ENCODE measurements at regions not wholly inside any gene's neighbourhood (a gene's known extent, or its start where the extent isn't known, plus 50 kb on each side); places are given as distances from the start of the nearest gene placed in this dataset.
"Not testable (repeated sequence)": the region's sequence is repeated elsewhere in the genome, so short reads cannot be mapped to it uniquely, and the experiment has no call there.

- Histone ChIP-seq H3K27ac (ENCODE audit: low read depth, low read length) (no peak overlapping the region), H3K4me3 (ENCODE audit: insufficient read depth, low read length) (no peak overlapping the region), H3K36me3 (ENCODE audit: insufficient read depth, low read length) (no peaks in the 10 kb centered on the region), H3K4me2 (ENCODE audit: insufficient read depth, low read length) (no peak overlapping the region), H3K4me1 (ENCODE audit: insufficient read depth, low read length) (no peaks in the 10 kb centered on the region), H2AFZ (ENCODE audit: low read length) (no peak overlapping the region), H3K9me3 (ENCODE audit: low read depth, low read length) (no peaks in the 10 kb centered on the region), H3K27me3 (ENCODE audit: insufficient read depth, low read length) (no peaks in the 10 kb centered on the region), H4K20me1 (ENCODE audit: insufficient read depth, low read length) (no peaks in the 10 kb centered on the region), H3K79me2 (ENCODE audit: insufficient read depth, low read length) (no peaks in the 10 kb centered on the region)
- no peak for DNase-seq (ENCODE audit: insufficient read length, low spot score, missing footprints)
- TF ChIP-seq CTCF (IDR thresholded peaks at IDR 0.05; ENCODE audit: extremely low read depth, low read depth, low read length) = no peak
Observed at GRCh38 chr5:127153521-127153920, 80.2 kb upstream of the C5orf63 start.

DNA sequence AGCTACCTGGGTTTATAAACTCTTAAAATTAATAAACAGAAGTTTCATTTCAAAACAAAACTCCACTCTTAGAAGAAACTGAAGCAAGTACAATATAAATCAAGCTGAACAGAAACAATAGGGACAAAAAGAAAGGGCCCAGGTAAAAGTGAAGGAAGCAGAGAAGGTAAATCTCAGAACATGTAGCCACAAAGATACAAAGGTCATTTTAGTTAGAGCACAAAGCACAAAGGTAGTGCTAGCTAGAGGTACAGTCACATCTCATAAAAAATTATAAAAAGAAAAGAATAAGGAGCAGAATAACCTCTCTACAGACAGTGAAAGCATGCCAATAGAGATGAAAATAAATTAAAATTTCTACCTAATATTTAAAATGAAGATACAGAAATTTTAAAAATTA lies 90.4 kb upstream of the C5orf63 start:
- H3K79me2 ChIP-seq (ENCODE audit: insufficient read depth, low read length) = no peaks in the 10 kb centered on the region
- H3K4me2 ChIP-seq (ENCODE audit: insufficient read depth, low read length) = no peak overlapping the region
- DNase-seq (ENCODE audit: insufficient read length, low spot score, missing footprints) = no peak
- no peak overlapping the region for H3K4me3 ChIP-seq (ENCODE audit: insufficient read depth, low read length)
- no peaks in the 10 kb centered on the region for H3K9me3 ChIP-seq (ENCODE audit: low read depth, low read length)
- no peaks in the 10 kb centered on the region for H3K27me3 ChIP-seq (ENCODE audit: insufficient read depth, low read length)
- H2AFZ ChIP-seq (ENCODE audit: low read length) = no peak overlapping the region
- no peaks in the 10 kb centered on the region for H4K20me1 ChIP-seq (ENCODE audit: insufficient read depth, low read length)
- no peaks in the 10 kb centered on the region for H3K4me1 ChIP-seq (ENCODE audit: insufficient read depth, low read length)
- TF ChIP-seq CTCF (IDR thresholded peaks at IDR 0.05; ENCODE audit: extremely low read depth, low read depth, low read length) = no peak
- H3K27ac ChIP-seq (ENCODE audit: low read depth, low read length) = no peak overlapping the region
- no peaks in the 10 kb centered on the region for H3K36me3 ChIP-seq (ENCODE audit: insufficient read depth, low read length)

GRCh38 chr5:127170918-127171600 lies 97.8 kb upstream of the C5orf63 start:
- Histone ChIP-seq H3K9me3 (ENCODE audit: low read depth, low read length) (peaks cover 2% of the 10 kb centered on the region), H3K4me2 (ENCODE audit: insufficient read depth, low read length) (no peak overlapping the region)
- no peak for DNase-seq (ENCODE audit: insufficient read length, low spot score, missing footprints)

DNA sequence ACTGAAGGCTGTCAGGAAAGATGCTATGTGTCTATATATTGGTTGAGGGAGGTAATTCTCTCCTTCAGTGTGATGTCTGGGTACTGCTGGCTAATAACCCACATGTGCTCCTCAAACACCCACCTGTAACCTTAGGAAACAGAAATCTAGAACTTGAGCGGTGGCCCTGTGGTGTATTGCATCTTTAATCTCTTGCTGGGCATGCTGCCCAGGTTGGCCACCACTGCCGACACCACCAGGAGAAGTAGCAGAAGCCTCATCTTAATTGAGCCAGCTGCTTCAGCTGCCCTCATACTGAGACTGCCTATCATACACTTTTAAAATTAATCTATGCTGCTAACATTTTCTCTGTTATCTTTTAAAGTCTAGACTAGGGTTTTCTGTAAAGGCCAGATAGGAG lies 103.5 kb upstream of the C5orf63 start:
- Histone ChIP-seq H3K4me2 (ENCODE audit: insufficient read depth, low read length) (no peak overlapping the region), H3K27ac (ENCODE audit: low read depth, low read length) (no peak overlapping the region), H3K4me1 (ENCODE audit: insufficient read depth, low read length) (no peaks in the 10 kb centered on the region), H3K36me3 (ENCODE audit: insufficient read depth, low read length) (no peaks in the 10 kb centered on the region), H2AFZ (ENCODE audit: low read length) (no peak overlapping the region), H3K79me2 (ENCODE audit: insufficient read depth, low read length) (no peaks in the 10 kb centered on the region), H3K27me3 (ENCODE audit: insufficient read depth, low read length) (peaks cover 6% of the 10 kb centered on the region), H3K4me3 (ENCODE audit: insufficient read depth, low read length) (no peak overlapping the region), H4K20me1 (ENCODE audit: insufficient read depth, low read length) (no peaks in the 10 kb centered on the region), H3K9me3 (ENCODE audit: low read depth, low read length) (peaks cover 2% of the 10 kb centered on the region)
- no peak for TF ChIP-seq CTCF (IDR thresholded peaks at IDR 0.05; ENCODE audit: extremely low read depth, low read depth, low read length)
- no peak for DNase-seq (ENCODE audit: insufficient read length, low spot score, missing footprints)

More at GRCh38 chr5:127170918-127171600, 97.8 kb upstream of the C5orf63 start:
- no peak overlapping the region for H3K4me3 ChIP-seq (ENCODE audit: insufficient read depth, low read length)
- H2AFZ ChIP-seq (ENCODE audit: low read length) = no peak overlapping the region
- H3K4me1 ChIP-seq (ENCODE audit: insufficient read depth, low read length) = no peaks in the 10 kb centered on the region
- H3K79me2 ChIP-seq (ENCODE audit: insufficient read depth, low read length) = no peaks in the 10 kb centered on the region
- no peak overlapping the region for H3K27ac ChIP-seq (ENCODE audit: low read depth, low read length)
- H3K36me3 ChIP-seq (ENCODE audit: insufficient read depth, low read length) = no peaks in the 10 kb centered on the region
- TF ChIP-seq CTCF (IDR thresholded peaks at IDR 0.05; ENCODE audit: extremely low read depth, low read depth, low read length) = no peak
- peaks cover 5% of the 10 kb centered on the region for H3K27me3 ChIP-seq (ENCODE audit: insufficient read depth, low read length)
- no peaks in the 10 kb centered on the region for H4K20me1 ChIP-seq (ENCODE audit: insufficient read depth, low read length)

DNA sequence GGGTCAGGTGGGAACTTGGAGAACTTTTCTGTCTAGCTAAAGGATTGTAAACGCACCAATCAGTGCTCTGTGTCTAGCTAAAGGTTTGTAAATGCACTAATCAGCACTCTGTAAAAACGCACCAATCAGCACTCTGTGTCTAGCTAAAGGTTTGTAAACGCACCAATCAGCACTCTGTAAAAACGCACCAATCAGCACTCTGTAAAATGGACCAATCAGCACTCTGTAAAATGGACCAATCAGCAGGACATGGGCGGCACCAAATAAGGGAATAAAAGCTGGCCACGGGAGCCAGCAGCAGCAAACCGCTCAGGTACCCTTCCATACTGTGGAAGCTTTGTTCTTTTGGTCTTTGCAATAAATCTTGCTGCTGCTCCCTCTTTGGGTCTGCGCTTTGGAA lies 108.0 kb upstream of the MEGF10 start:
- peaks cover 13% of the 10 kb centered on the region for H3K27me3 ChIP-seq (ENCODE audit: insufficient read depth, low read length)
- H3K4me2 ChIP-seq (ENCODE audit: insufficient read depth, low read length); H3K4me3 ChIP-seq (ENCODE audit: insufficient read depth, low read length); H3K4me1 ChIP-seq (ENCODE audit: insufficient read depth, low read length); DNase-seq (ENCODE audit: insufficient read length, low spot score, missing footprints); H2AFZ ChIP-seq (ENCODE audit: low read length); H3K36me3 ChIP-seq (ENCODE audit: insufficient read depth, low read length); H3K9me3 ChIP-seq (ENCODE audit: low read depth, low read length); H3K27ac ChIP-seq (ENCODE audit: low read depth, low read length); H4K20me1 ChIP-seq (ENCODE audit: insufficient read depth, low read length); H3K79me2 ChIP-seq (ENCODE audit: insufficient read depth, low read length): not testable (repeated sequence)

All from osteoblast (primary cell).